HuH-7.5 (cell line): ENCODE measurements at regions not wholly inside any gene's neighbourhood (a gene's known extent, or its start where the extent isn't known, plus 50 kb on each side); places are given as distances from the start of the nearest gene placed in this dataset.
"Not testable (repeated sequence)": the region's sequence is repeated elsewhere in the genome, so short reads cannot be mapped to it uniquely, and the experiment has no call there.

Source experiments
- DNase-seq: peaks from one replicate; pipeline ENCODE4 v3.0.0; 2011; ENCODE audit warnings: low spot score

- no peak for DNase-seq
Observed at GRCh38 chr2:194100201-194100600, 1556.8 kb upstream of the SLC39A10 start.

GRCh38 chr2:194096402-194096801 lies 1560.6 kb upstream of the SLC39A10 start:
- DNase-seq = no peak

- DNase-seq = no peak
Observed at GRCh38 chr2:194095359-194095758, 1561.7 kb upstream of the SLC39A10 start.

- no peak for DNase-seq
Observed at GRCh38 chr2:194090251-194090905, 1566.6 kb upstream of the SLC39A10 start.

- DNase-seq = no peak
Observed at GRCh38 chr2:194087089-194087958, 1569.7 kb upstream of the SLC39A10 start.

GRCh38 chr2:194086129-194086528 lies 1570.9 kb upstream of the SLC39A10 start:
- DNase-seq = no peak

GRCh38 chr2:194079989-194080388 lies 1577.0 kb upstream of the SLC39A10 start:
- no peak for DNase-seq

GRCh38 chr2:194077366-194077765 lies 1579.7 kb upstream of the SLC39A10 start:
- DNase-seq = no peak

- DNase-seq = no peak
Observed at GRCh38 chr2:194062401-194062800, 1594.6 kb upstream of the SLC39A10 start.

- no peak for DNase-seq
Observed at GRCh38 chr2:194060269-194060668, 1596.8 kb upstream of the SLC39A10 start.

GRCh38 chr2:194054313-194054712 lies 1602.7 kb upstream of the SLC39A10 start:
- DNase-seq = no peak

- no peak for DNase-seq
Observed at GRCh38 chr2:194044321-194044720, 1612.7 kb upstream of the SLC39A10 start.

GRCh38 chr2:194021130-194021529 lies 1635.9 kb upstream of the SLC39A10 start:
- DNase-seq = not testable (repeated sequence)

- no peak for DNase-seq
Observed at GRCh38 chr2:194020155-194020554, 1636.9 kb upstream of the SLC39A10 start.

- no peak for DNase-seq
Observed at GRCh38 chr2:194015751-194016150, 1641.3 kb upstream of the SLC39A10 start.

GRCh38 chr2:194014639-194015038 lies 1642.4 kb upstream of the SLC39A10 start:
- DNase-seq = peak; percentile 6

- DNase-seq = no peak
Observed at GRCh38 chr2:194004590-194005206, 1652.3 kb upstream of the SLC39A10 start.

GRCh38 chr2:194003911-194004310 lies 1653.1 kb upstream of the SLC39A10 start:
- no peak for DNase-seq

GRCh38 chr2:194002699-194003368 lies 1654.2 kb upstream of the SLC39A10 start:
- DNase-seq = no peak

GRCh38 chr2:193990868-193991267 lies 1666.2 kb upstream of the SLC39A10 start:
- DNase-seq = no peak

GRCh38 chr2:193989645-193990044 lies 1667.4 kb upstream of the SLC39A10 start:
- no peak for DNase-seq

- DNase-seq = no peak
Observed at GRCh38 chr2:193988784-193989183, 1668.2 kb upstream of the SLC39A10 start.
